Endothelial cell of hepatic sinusoid (primary cell): ENCODE measurements at regions not wholly inside any gene's neighbourhood (a gene's known extent, or its start where the extent isn't known, plus 50 kb on each side); places are given as distances from the start of the nearest gene placed in this dataset.

Experiments used
- in situ Hi-C: cut with HindIII; loops from 2 replicates; pipeline ENCODE4 v1.10.0; 2017; ENCODE audit warnings: low sequenced_read_pairs

GRCh38 chr6:154561750-154562149, 51.3 kb upstream of the CNKSR3 start:
- in situ Hi-C loops, result no loop called here

GRCh38 chr6:154565331-154565730, 54.8 kb upstream of the CNKSR3 start:
- in situ Hi-C loops, result no loop called here

- in situ Hi-C loops, result no loop called here
Observed at GRCh38 chr6:154566866-154567265, 56.4 kb upstream of the CNKSR3 start.

- in situ Hi-C loops, result no loop called here
Observed at GRCh38 chr6:154567695-154568220, 57.3 kb upstream of the CNKSR3 start.

- in situ Hi-C loops, result no loop called here
Observed at GRCh38 chr6:154569156-154569862, 58.8 kb upstream of the CNKSR3 start.

GRCh38 chr6:154570505-154570904, 60.0 kb upstream of the CNKSR3 start:
- in situ Hi-C loops, result no loop called here

- in situ Hi-C loops, result no loop called here
Observed at GRCh38 chr6:154572556-154572955, 62.1 kb upstream of the CNKSR3 start.

- in situ Hi-C loops, result no loop called here
Observed at GRCh38 chr6:154578004-154578559, 67.6 kb upstream of the CNKSR3 start.

GRCh38 chr6:154579046-154579445, 68.6 kb upstream of the CNKSR3 start:
- in situ Hi-C loops, result no loop called here

GRCh38 chr6:154579485-154579884, 69.0 kb upstream of the CNKSR3 start:
- in situ Hi-C loops, result no loop called here

GRCh38 chr6:154580397-154581135, 70.1 kb upstream of the CNKSR3 start:
- in situ Hi-C loops, result no loop called here

GRCh38 chr6:154582696-154583095, 72.2 kb upstream of the CNKSR3 start:
- in situ Hi-C loops, result no loop called here

GRCh38 chr6:154583546-154584188, 73.2 kb upstream of the CNKSR3 start:
- in situ Hi-C loops, result no loop called here

GRCh38 chr6:154590756-154591155, 80.3 kb upstream of the CNKSR3 start:
- in situ Hi-C loops, result loop anchor here (5.0 kb wide), 3 partner anchors 33 to 88 kb away; no protein-coding TSS in a partner anchor

- in situ Hi-C loops, result loop anchor here (5.0 kb wide), 3 partner anchors 34 to 89 kb away; no protein-coding TSS in a partner anchor
Observed at GRCh38 chr6:154591234-154591633, 80.7 kb upstream of the CNKSR3 start.

- in situ Hi-C loops, result loop anchor here (5.0 kb wide), 3 partner anchors 35 to 90 kb away; no protein-coding TSS in a partner anchor
Observed at GRCh38 chr6:154592199-154592860, 81.8 kb upstream of the CNKSR3 start.

- in situ Hi-C loops, result loop anchor here (5.0 kb wide), 3 partner anchors 36 to 91 kb away; no protein-coding TSS in a partner anchor
Observed at GRCh38 chr6:154593122-154593521, 82.6 kb upstream of the CNKSR3 start.

GRCh38 chr6:154594496-154595198, 84.2 kb upstream of the CNKSR3 start:
- in situ Hi-C loops, result loop anchor here (5.0 kb wide), 3 partner anchors 37 to 92 kb away; no protein-coding TSS in a partner anchor

- in situ Hi-C loops, result no loop called here
Observed at GRCh38 chr6:154595538-154595937, 85.1 kb upstream of the CNKSR3 start.

- in situ Hi-C loops, result no loop called here
Observed at GRCh38 chr6:154596009-154596408, 85.5 kb upstream of the CNKSR3 start.
